H1 (cell line): ENCODE measurements at regions not wholly inside any gene's neighbourhood (a gene's known extent, or its start where the extent isn't known, plus 50 kb on each side); places are given as distances from the start of the nearest gene placed in this dataset.

ENCODE experiments used
- BRCA1 ChIP-seq: IDR thresholded peaks from 2 replicates; pipeline ENCODE4 v1.6.1; 2012; ENCODE audit warnings: low read depth, low read length, improper control_type of control experiment
- CBX8 ChIP-seq: fragments of 300-800, 300-1000 bp; sonication (generic); IDR thresholded peaks from 2 replicates; pipeline ENCODE4 v1.7.1; 2016; ENCODE audit warnings: low read depth, low read length, borderline replicate concordance
- CHD1 ChIP-seq: IDR thresholded peaks from 2 replicates; pipeline ENCODE4 v1.6.1; 2012; ENCODE audit warnings: low read depth, low read length, improper control_type of control experiment
- CHD2 ChIP-seq: IDR thresholded peaks from 2 replicates; pipeline ENCODE4 v1.6.1; 2012; ENCODE audit warnings: low read length, improper control_type of control experiment
- CTCF ChIP-seq, 3 experiments: IDR thresholded peaks; 1 replicate in 2 of 3; 2 replicates in 1 of 3; pipeline versions ENCODE4 v1.5.1 to v1.6.1; 2011; ENCODE audit warnings: low read length in 3 of 3, mild to moderate bottlenecking in 3 of 3, inconsistent platforms in 2 of 3, low read depth in 1 of 3, moderate library complexity in 1 of 3; ENCODE audit not compliant: insufficient read depth in 1 of 3; ENCODE audit errors: control extremely low read depth in 1 of 3
- HDAC6 ChIP-seq: IDR thresholded peaks from one replicate; pipeline ENCODE4 v1.7.1; 2012; ENCODE audit warnings: low read depth, mild to moderate bottlenecking, inconsistent platforms, low read length, moderate library complexity
- MAX ChIP-seq: IDR thresholded peaks from 2 replicates; pipeline ENCODE4 v1.6.1; 2012; ENCODE audit warnings: inconsistent platforms
- POLR2AphosphoS5 ChIP-seq: IDR thresholded peaks from 2 replicates; pipeline ENCODE4 v1.6.1; 2011; ENCODE audit warnings: low read depth, low read length
- SRF ChIP-seq: IDR thresholded peaks from 2 replicates; pipeline ENCODE4 v1.6.1; 2011; ENCODE audit warnings: mild to moderate bottlenecking, low read depth, low read length, moderate library complexity
- USF2 ChIP-seq: IDR thresholded peaks from 2 replicates; pipeline ENCODE4 v1.6.1; 2011; ENCODE audit warnings: low read length, improper control_type of control experiment

- no peak for TF ChIP-seq CTCF (IDR thresholded peaks at IDR 0.05; ENCODE audit: control extremely low read depth in 1 of 3, insufficient read depth in 1 of 3, low read depth in 1 of 3, low read length in 3 of 3)
- TF ChIP-seq MAX: no peak
- TF ChIP-seq USF2: no peak
- no peak for TF ChIP-seq CHD1
- no peak for TF ChIP-seq SRF
- no peak for TF ChIP-seq BRCA1
- no peak for TF ChIP-seq POLR2AphosphoS5
- TF ChIP-seq CHD2: no peak
- no peak for TF ChIP-seq CBX8
- no peak for TF ChIP-seq HDAC6
These were observed 156.0 kb upstream of the IFNE start for GRCh38 chr9:21638104-21638503.
